MV-4-11 (cell line): ENCODE measurements at regions not wholly inside any gene's neighbourhood (a gene's known extent, or its start where the extent isn't known, plus 50 kb on each side); places are given as distances from the start of the nearest gene placed in this dataset.

ENCODE experiments used
- DNase-seq: peaks from one replicate; lab custom pipeline; 2025; lab: John Stamatoyannopoulos, UW

DNA sequence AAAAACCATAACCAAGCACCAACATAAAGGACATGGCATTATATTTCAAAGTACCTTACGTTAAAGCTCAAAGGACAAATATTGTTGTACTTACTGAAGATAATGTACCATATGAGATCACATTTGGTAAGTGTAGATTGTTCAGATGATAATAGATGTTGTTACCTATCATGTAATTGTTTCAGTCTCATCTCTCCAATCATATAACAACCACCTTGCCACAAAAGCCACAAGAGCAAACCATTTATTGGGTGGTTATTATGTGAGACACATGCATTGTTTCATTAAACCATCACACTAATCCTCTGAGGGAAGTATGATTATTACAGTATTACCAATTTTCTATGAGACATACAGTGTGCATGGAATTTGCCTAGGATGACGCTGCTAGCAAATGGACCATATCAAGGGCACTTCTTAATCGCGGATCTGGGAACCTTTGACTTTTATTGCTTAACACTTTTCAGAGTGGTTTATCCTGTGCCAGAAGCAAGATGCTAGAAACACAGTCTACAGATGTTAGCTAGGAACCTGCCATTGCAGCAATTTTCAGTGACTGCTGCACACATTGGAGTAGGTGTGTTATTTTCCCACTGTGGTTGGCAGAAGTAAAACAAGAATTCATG, 149.8 kb upstream of the AKIRIN2 start:
- DNase-seq, result no peak

DNA sequence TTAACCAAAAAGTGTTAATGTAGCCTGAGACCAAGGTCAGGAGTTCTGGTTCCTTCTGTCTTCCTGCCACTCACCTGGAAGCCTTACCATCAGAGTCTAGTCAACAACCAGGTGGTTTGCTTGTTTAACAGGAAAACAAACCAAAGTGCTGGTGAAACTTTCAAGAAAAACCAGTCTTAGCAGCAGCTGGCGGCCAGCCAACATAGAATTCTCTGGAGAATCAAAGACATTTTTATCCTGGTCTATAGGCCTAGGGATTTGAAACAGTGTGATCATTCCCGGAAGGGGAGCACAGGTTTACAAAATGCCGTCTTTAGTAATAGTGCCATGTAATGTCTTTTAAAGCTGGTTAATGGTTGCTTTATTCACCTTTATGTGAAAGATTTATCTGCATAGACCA, 146.6 kb upstream of the AKIRIN2 start:
- no peak for DNase-seq

DNA sequence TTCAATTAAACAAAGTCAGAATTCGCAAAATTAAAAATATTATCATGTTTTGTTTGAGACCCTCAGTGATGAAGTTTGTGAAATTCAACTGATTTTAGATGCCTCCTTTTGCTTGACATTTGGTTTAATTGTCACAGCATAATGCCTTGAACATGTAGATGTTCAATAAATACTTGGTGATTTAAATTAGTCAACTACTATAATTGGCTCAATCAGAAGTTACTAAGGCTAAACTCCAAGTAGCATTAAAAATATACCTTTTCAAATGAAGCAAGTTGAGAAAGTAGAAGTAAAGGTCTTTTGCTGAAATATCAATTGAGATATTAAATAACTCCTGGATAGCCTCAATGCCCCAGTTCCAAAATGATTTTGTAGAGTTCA, 145.8 kb upstream of the AKIRIN2 start:
- no peak for DNase-seq

DNA sequence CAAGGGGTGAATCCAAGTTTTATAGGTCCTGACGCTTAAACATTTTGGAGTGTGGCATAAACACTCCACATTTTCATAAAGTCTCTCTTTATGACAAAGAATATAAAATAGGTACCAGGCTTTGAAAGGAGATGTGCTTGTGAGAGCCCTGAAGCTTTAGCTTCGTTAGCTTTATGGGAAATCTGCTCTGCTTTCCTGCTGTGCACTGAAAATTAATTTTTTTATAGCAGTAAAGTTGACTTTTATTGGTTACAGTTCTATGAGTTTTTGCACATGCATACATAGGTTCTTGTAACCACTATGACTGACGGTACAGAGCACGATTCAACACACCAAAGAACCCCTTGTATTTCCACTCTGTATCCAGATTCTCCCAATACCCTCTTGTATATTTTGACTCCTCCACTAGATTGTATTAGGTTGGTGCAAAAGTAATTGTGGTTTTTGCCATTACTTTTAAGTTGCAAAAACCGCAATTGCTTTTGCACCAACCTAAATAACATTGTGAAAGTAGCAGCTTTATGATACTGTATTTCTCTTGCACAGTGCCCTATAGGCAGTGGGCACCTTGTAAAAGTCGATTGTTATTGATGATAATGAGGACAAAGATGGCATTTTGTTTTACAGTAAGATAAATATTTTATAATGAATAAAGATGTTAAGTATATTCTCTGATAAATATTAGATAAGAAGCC, 145.2 kb upstream of the AKIRIN2 start:
- no peak for DNase-seq

DNA sequence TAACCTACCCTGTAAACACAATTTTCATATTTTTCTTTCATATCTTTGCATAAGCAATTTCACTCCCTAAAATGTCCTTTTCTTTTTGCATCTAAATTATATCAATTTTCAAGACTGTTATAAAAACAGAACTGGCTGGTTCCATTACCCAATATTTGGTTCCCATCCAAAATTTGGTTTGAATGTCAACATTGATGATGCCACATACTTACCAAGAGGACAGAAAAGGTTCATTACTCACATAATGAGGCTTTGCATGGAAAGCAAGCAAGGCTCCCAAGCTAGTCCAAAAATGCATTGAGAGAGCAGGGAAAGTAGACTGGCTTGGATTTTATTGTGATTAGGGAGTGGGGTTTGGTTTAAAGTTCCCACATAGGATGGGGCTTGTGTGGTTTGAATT, 144.4 kb upstream of the AKIRIN2 start:
- DNase-seq, result no peak

DNA sequence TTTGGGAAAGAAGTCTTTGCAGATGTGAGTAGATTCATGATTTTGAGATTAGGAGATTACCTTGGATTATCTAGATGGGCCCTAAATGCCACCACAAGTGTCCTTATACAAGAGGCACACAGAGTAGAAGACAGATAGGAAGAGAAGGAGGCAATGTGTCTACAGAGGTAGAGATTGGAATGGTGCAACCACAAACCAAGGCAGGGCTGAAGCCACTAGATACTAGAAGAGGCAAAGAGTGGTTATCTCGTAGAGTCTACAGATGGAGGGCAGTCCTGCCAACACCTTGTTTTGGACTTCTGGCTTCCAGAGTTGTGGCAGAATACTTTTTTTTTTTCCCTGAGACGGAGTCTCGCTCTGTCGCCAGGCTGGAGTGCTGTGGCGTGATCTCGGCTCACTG, 138.3 kb upstream of the AKIRIN2 start:
- no peak for DNase-seq

DNA sequence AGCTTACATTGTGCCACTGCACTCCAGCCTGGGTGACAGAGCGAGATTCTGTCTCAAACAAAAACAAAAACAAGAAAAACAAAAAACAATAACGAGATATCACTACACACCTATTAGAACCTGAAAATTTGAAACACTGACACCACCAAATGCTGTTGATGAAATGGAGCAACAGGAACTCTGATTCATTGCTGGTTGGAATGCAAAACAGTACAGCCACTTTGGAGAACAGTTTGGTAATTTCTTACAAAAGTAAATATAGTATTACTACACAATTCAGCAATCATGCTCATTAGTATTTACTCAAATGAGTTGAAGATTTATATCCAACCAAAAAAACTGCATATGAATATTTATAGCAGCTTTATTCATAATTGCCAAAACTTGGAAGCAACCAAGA, 135.8 kb upstream of the AKIRIN2 start:
- no peak for DNase-seq

DNA sequence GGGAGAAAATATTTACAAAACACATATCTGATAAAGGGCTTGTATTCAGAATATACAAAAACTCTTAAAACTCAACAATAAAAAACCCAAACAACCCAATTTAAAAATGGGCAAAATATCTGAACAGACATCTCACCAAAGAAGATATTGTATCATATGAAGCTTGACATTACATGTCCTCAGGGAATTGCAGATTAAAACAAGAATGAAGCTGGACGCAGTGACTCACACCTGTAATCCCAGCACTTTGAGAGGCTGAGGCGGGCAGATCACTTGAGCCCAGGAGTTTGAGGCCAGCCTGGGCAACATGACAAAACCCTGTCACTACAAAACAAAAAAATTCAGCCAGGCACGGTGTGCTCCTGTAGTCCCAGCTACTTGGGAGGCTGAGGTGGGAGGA, 135.4 kb upstream of the AKIRIN2 start:
- DNase-seq, result no peak

DNA sequence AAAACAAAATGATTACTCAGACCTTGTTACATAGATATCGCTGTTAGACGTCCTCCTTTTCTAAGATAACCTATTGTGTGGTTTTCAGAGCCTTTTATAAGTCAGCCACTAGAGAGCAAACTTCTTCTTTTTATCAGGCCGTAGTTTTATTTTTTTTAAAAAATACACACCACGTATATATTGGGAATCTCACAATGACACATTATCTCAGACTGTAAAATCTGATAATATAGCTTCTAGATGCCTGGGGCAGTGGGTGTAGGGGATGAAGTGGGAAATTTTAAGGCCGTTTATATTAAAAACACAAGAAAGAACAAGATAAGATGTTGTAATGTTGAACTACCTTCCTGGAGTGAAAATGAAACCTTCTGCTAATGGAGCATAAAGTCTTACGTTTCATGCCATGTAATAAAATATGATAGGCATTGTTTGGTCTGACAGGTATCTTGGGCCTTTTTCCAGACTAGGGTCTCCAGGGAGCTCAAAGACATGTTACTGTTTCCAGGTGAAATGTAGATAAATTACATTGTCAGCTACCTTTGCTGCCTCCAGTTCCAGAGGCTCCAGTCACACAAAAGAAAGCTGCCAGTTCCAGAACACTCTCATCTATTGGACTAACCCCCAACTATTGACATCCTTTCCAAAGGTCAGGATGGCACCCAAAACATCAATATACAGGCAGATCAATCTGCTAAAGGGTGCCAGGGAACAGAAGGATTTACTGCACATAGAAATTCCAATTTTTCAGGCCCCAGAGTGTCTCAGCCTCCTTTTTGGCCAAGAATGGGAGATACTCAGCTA, 130.2 kb upstream of the AKIRIN2 start:
- DNase-seq, result peak; percentile 32

DNA sequence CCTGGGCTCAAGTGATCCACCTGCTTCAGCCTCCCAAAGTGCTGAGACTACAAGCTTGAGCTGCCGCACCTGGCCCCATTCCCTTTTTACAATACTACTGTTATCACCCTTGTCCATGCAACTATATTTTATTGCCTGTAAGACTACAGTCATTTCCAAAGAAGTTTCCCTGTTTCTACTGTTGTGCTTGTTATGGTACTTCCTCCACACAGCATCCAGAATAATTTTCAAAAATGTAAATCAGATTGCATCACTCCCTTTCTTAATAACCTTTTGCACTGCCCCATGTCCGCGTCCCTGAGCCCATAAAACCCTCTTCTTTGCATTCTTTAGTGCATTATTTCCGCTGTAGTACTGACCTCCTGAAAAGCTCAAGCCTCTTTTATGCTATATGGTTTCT, 128.9 kb upstream of the AKIRIN2 start:
- DNase-seq, result no peak

DNA sequence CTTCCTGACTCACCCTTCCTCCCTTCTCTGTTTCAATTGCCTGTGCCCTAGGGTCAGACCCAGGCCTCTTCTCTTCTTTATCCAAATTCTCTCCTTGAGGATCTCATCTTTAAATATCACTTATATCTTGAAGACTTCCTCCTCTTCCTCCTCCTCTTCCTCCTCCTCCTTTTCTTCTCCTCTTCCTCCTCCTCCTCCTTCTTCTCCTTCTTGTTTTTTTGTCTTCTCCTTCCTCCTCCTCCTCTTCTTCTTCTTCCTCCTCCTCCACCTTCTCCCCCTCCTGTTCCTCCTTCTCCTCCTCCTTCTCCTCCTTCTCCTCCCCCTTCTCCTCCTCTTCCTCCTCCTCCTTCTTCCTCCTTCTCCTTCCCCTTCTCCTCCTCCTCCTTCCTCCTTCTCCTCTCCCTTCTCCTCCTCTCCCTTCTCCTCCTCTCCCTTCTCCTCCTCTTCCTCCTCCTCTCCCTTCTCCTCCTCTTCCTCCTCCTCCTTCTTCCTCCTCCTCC, 127.6 kb upstream of the AKIRIN2 start:
- DNase-seq, result no peak

DNA sequence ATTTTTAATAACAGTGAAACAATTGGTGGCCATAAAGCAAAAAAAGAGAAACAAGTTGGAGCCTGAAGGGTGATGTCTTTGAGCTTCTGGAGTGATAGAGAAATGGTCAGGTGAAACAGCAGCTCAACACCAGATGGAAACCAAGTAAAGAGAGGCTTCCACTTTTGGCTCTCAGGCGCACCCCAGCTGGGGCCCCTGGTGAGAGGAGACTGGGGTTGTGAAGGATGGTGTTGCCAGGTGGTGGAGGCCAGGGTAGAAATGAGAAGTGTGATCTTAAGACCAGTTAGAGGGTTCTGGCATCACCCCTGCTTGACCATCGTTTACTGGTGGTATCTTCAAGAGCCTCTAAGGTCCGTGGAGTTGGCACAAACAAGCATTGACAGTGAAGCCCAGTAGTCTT, 126.0 kb upstream of the AKIRIN2 start:
- no peak for DNase-seq

DNA sequence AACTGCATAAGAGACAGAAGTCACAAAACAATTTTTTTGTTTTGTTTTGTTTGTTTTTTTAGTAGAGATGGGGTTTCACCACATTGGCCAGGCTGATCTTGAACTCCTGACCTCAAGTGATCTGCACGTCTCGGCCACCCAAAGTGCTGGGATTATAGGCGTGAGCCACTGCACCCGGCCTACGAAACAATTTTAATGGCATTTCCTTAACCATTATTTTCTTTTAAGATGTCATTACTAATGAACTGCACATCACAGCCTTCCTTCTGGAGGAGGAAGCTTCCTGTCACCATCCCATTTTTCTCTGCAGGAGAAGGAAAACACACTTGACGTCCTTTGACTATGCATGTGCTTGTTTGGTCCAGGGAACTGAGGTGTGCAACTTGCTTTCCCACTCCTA, 125.3 kb upstream of the AKIRIN2 start:
- DNase-seq, result no peak

DNA sequence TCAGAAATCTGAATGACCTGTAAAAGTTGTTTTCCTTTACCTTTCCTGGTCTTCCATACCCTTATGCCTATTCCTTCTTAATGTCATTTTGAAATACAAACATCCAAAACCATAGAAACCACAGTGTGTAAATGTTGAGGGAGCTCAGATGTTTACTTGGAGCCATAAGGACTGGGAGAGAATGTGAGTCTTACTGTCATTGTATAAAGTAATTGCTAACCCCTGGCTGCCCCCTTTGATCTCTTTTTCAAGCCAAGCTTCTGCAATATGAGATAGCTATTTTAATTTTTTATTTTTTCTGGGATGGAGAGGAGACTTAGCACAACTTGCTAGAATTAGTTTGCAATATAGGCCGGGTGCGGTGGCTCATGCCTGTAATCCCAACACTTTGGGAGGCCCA, 124.4 kb upstream of the AKIRIN2 start:
- DNase-seq, result no peak

DNA sequence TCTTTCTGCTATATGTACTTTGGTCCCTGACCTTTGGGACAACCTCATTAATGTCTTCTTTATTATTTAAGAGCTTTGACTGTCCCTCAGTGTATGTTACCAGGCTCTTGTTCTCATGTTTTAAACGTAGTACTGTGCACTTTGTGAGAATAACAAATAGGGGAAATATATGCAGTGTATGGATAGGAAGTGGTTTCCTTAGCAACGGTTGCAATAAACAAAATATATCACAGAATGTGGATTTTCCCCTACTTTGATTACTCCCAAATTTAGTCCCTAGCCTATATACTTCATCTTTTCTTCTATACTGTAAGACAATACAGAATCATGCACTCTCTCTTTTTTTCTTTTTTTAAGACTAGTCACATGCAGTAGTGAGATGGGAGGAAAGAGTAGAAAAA, 123.8 kb upstream of the AKIRIN2 start:
- DNase-seq, result peak; percentile 14

DNA sequence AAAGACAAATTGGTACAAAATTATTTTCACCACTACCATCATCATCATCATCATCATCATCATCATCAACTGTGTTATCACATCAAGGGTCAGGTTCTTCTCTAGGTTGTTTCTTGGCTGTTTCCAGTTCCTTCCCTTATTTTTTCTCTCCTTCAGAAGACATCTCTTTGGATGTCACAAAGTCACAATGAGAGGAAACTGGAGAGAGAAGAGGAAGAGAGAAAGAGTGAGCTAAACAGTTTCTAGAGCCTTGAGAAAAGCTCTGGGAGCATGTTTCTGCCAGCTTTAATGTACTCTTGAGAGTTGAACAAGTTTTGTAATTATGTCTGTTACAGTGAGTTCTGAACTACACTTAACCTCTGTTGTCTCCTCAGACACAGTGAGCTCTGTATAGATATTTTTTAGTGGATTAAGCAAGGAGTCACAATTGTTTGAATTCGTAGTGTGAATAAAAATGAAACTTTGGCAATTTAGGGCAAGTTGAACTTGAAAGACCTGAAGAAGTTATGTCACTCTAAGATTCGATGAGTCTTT, 123.0 kb upstream of the AKIRIN2 start:
- DNase-seq, result peak; percentile 64

DNA sequence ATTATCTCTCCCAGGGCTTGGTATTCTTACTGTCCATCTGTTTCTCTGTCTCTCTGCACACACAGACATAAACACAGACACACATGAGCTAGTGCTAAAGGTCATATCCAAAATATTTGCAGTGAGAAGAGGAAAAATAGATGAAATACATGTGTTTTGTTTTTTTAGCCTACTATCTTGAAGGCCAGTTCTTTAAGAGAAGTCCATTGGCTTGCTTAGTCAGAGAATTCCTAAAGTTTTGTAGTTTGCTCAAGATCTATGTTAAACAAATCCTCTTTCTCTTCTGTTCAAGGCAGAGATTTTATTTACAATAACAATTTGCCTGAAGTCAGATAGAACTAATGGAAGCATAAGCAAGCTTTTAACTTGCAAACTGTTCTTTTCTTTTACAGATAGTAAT, 120.0 kb upstream of the AKIRIN2 start:
- no peak for DNase-seq

DNA sequence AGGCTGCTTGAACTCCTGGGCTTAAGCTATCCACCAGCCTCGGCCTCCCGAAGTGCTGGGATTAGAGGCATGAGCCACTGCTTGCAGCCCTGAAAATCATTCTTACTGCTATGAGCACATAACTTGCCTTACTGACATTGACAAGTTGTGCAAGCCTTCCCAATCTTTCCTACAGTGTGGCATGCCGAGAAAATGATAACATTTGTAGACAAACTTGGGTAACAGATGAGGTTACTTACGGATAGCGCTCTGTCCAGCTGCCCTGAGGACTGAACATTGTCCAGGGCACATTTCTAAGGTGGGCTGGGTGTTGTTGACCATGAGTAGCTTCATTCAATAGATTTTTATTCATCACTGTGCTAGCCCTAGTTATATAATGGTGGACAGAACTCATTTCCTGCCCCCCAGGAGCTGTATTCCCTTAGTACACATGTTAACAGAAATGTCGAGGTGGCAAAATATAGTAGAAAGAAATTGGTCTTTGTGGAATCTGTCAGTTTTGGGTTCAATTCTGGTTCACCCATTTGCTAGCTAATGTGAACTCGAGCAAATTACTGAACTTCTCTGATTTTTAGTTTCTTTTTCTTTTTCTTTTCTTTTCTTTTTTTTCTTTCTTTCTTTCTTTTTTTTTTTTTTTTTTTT, 118.4 kb upstream of the AKIRIN2 start:
- DNase-seq, result no peak

DNA sequence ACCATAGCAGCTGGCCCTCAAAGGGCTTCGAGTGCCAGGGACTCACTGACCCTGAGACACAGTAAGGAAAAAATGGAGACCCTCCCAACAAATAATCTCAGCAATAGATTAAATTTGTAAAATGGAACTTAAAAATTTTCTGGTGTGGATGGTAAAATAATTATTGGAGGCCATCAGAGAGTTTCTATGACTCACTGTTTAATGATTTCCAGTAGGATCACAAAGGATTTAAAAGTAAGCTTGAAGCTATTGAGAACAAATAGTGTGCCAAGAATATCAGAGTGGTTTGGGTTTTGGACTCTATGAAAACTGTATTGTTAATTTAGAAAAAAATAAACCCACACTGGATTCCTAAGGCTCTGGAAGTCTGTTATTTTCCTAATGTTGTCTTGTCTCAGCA, 115.2 kb upstream of the AKIRIN2 start:
- no peak for DNase-seq

DNA sequence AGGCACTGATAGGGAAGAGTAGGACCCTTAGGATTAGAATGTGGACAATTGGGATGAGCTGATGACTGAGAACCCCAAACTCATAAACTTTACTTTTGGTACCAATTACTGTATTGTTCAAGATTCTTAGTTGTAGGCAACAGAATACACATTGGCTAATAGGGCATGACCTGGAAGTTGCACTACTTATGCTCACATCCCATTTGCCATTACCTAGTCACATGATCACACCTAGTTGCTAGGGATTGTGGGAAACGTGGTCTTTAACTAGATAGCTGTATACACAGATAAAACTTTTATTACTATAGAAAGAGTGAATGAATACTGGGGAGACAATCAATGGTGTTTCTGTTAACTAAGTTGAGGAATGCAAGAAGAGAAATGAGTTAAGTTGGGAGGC, 113.4 kb upstream of the AKIRIN2 start:
- no peak for DNase-seq

DNA sequence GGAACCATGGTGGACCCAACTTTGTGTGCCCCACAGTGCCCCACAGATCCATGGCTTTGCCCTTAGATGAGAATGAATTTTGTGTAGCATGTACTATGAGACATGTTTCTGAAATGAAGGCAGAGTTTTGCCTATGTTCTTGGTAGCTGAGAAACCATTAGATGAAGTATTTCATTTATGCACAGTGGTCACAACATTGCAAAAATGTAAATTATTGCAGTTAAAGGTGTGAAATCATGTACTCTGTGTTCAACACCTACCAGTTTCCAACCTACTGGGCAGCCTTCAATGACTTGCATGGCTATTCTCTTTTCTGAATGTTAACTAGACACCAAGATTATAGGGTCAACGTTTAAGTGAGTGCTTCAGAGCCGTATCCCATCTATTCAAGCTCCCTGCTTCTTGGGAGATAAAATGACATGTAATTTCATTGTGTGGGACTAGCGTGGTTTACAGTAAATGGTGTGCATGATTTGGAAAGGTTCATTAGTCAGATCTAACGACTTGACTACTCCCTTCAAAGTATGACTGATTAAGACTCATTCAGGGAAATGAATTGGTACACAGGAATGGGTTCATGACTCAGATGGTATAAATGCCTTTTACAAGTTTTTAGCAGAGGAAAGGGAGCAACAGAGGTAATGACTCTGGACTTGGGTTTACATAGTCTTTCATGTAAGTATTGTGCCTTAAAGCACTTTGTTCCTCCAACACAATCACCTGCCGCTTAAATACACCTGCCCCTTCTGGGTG, 106.1 kb upstream of the AKIRIN2 start:
- DNase-seq, result no peak

DNA sequence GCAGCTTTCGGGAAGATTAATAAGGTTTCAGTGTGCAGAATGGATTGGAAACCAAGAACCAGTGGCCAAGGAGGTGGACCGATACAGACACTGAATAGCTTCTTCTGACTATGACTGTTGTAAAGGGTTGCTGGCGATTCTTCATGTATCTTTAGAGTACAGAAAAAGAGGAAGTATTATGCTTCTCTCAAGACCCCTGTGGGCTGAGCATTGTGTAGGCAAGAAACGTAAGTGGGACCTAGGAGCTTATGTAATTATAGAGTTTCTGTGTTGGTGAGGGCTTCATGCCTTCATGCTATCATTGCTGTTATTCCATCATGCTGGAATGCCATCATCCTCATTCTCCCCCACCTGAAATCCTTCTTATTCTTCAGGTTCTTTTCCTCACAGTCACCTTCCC, 105.4 kb upstream of the AKIRIN2 start:
- peak; percentile 64 for DNase-seq
